ENCODE measurements at regions not wholly inside any gene's neighbourhood (a gene's known extent, or its start where the extent isn't known, plus 50 kb on each side); places are given as distances from the start of the nearest gene placed in this dataset.

DNA sequence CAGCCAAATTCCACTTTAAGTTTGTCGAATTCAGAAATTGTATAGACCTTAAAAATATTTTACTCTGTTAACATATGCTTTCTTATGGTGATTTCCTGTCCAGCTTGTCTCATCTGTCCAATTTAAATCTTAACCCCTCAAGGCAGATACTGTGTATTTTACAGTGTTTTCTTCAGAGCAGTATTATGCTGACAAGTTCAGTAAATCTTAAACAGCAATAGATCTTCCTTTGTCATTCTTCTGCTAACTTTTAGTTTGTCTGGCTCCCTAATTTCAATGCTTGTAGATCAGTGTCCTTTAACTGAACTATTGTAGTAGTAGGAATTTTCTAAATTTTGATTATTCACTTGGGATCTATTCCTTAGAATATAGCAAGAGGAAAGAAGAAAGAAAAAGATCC lies 52.8 kb upstream of the MEIS1 start:
- DNase-seq, result no peak

DNA sequence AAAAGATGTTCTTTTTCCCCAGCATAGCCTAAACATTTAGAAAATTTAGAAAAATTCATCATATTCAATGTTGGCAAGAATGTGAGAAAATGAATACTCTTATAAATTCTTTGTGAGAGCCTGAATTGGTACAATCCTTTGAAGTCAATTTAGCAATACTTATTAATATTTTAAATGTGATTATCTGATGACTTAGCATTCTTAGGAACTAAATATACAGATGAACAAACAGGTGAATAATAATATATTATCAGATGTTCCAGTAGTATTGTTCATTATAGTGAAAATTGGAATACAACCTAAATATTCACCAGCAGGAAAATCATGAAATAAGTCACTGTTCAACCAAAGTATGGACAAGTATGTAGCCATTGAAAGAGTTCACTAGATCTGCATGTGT lies 55.5 kb upstream of the MEIS1 start:
- no peak for DNase-seq

DNA sequence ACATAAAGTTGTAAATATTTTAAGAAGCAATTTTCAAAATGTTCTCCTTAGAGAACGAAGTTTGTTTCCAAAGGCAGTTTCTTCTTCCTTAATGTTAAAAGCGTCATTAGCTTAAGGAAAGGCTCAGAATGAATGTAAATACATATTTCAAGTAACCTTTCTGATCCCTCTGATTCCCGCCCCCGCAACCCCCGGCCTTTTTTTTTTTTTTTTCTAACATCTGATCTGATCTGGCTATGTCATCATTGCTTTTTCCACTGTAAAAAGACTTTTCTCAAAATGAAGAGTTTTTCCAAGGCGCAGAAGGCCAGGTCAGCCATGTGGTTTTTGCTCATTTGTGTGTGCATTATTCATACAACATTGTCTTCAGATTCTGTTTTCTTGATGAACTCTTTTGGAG lies 57.1 kb upstream of the MEIS1 start:
- no peak for DNase-seq

DNA sequence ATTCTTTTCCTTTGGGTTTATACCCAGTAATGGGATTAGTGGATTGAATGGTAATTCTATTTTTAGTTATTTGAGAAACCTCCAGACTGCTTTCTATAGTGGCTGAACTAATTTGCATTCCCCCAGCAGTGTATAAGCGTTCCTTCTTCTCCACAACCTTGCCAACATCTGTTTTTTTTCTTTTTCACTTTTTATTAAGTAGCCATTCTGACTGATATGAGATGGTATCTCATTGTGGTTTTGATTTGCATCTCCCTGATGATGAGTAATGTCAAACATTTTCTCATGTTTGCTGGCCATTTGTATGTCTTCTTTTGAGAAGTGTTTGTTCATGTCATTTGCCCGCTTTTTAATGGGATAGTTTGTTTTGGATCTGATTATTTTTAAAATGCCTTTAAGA lies 64.1 kb upstream of the MEIS1 start:
- DNase-seq, result no peak

DNA sequence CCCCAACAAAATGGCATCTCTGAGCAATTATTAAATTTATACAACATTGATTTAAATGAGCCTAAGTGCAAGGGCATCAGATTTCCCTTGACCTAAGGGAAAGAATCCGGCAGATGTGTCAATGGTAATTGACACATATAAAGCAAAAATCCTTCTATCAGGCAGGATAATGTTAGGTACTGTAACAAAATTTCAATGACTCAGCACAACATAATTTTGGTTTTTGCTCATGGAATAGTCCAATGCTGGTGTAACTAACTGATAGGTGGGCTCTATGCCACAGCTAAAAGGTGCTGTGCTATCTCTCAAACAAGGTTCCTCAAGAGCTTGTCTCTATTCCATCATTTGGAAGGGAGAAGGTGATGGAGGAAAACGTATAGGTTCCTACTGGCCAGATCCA lies 68.3 kb upstream of the MEIS1 start:
- no peak for DNase-seq

DNA sequence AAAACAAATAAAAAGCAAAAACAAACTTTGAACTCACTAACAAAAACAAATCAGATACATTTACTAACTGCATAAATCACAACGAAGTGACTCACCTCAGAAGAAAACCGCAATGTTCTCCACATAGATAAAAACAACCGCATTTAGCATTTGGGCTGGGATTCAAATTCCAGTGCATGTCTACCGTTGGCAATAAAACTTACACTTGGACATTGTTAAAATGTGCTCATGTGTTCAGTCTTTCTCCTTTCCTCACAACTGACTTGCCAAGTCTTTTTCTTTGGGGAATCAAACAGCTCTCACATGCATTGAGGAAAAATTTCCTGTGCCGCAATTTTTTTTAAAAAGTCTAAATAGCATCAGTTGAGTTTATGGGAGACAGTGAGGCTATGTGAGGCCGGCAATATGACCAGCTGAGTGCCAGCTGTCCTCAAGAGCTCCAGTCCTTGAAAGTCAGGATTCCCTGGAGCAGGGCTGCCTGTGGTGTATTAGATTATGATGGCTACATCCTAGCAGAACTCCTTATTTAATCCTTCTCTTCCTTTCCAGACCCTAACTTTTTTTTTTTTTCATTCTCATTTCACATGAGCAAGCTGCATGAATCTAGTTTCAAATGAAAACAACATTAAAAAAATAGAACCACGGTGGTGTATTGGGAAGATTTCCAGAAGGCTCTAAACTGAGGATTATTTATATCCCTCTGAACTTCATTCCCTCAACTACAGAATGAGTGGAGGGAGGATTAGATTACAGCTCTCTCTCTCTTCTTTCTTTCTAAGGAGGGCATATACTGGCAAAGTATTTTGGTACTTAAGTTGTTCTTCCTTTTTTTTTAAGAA lies 70.2 kb upstream of the MEIS1 start:
- no peak for DNase-seq

DNA sequence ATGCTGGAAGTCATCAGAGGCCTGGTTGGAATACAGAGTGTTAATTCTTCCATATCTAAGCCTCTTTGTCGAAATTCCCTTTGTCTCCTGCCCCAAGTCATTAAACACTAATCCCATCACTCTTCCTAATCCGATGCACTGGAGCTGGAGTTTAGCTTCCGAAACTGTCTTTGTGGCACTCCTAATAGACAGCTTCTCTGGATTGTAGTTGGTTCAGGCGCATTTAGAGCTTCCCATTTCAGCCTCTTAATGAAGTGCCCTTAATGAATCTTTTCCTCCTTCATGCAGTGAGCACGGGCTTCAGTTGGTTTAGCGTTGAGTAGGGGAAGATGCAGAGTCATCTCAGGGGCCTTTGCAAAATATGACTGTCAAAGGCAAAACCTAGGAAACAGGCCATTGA lies 72.2 kb upstream of the MEIS1 start:
- no peak for DNase-seq

DNA sequence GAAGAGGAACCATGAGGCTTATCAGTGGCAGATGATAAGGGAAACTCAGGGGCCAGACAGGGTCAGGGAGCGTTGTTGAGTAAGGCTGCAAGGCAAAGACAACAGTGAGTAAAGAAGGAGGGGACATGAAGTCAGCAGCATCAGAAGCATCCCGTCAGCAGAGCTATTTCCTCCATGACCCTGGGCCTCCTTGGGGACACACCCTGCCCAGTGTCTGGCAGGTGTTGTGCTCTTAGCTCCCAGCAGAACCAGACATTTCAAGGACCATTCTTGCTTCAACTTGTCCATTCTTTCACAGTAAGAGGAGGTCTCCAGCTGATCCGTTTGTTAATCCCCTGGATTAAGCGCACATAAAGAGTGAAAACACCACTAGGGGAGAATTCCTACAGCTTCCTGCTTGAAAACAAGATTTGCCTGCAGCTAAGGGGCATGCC lies 88.7 kb upstream of the MEIS1 start:
- DNase-seq, result no peak

DNA sequence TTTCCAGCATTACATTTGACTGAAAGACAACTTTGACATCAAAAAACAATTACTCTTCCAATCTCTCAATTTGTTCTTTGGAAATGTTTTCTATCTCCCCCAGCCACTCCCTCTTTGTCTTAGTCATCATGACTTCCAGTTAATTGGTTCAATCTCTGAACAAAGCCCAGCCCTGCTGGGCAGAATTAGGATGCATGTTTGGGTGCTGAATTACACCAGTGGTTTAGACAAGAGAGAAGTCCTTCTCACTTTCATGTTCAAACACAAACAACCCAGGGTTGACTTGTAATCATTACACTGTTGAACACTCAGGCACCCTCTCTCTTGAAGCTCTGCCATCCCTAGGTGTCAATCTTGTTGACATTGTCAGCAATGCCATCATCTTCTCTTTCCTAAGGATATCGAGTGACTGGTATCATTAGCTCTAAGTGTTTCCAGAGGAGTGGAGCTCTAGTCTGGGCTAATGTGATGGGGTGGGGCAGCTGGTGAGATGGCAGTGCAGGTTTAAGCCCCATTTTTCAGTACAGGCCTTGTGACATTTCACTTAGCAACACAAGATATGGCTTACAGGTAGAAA lies 90.8 kb upstream of the MEIS1 start:
- no peak for DNase-seq

DNA sequence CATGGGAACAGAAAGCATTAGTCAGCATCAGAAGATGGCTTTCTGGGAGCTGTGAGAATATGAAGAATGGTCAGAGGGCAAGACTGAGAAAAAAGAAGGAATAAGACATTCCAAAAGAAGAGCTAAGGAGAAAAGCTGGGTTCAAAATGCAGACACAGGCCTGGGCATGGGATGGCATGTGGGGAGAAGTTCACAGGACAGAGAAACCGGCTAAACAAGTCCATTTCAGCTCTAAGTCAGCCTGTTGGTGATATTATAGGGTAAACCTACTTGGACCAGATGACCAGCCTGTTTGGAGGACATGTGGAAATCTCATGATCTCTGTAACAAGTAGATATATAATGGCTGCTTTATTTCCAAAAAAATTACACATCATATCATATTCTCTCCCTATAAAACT lies 91.7 kb upstream of the MEIS1 start:
- no peak for DNase-seq

DNA sequence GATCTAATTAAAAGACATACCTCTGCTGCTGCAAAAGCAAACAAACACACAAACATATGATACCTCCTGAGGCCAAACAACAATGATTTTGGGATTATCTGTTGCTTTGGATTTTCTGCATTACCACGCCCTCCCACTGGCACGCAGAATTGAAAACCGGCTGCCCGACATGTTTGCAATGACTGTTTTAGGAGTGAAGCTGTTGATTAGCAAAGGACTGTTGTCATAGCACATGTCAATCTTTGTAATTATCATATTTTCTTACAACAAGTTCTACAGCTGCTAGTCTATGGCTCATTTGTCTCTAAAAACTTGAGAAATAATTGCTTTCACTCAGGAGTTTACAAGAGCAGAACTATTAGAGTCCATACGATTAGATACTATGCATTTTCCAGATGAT lies 94.4 kb upstream of the MEIS1 start:
- no peak for DNase-seq

DNA sequence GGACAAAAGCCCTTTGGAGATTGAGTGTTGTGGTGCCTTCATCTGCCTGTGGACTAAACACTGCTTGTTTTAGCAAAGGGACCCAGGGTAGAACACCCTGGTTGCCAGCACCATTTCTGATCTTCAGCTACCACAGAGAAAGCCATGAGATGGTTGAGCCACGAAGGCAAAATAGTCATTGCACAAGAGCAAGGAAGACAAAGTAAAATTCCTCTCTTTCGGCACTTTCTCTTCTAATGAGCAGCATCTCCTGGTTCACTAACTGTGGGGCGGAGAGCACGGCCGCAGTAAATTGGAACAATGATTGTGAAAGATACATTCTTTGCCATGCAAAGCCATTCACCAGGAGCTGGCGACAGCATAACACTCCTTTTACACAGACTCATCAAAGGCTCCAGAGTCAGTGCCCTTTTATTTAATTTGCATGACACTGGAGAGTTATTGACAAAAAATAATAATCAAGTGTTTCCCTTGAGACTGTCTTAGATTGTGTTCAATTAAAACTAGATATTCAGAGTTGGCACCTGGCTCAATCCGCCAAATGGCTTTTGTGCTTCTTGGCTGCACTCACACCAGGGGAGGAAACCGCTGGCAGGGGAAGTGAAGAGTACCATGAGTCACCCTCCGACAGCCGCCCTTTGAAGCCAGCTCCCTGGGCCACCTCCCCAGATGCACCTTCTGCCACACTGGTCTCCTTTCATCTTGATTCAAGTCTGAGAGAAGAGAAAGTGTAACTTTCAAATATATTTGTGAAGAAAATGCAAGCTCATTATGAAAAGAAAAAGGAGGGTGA lies 100.5 kb upstream of the MEIS1 start:
- DNase-seq, result no peak

DNA sequence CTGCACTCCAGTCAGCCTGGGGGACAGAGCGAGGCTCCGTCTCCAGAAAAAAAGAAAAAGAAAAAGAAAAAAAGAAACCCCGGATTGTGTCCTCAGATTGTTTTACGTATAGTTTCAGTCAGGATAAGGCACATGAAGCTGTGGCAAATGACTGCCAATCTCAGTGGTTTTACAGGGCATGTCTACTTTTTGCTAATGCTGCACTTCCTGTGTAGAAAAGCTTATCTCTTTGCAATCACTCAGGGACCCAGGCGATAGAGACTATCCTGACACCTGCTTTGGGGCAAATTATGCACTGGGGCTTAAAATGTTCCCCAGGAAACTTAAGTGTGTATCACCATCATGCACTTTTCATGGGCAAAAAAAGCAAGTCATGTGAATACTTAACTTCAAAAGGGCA lies 103.7 kb upstream of the MEIS1 start:
- no peak for DNase-seq

DNA sequence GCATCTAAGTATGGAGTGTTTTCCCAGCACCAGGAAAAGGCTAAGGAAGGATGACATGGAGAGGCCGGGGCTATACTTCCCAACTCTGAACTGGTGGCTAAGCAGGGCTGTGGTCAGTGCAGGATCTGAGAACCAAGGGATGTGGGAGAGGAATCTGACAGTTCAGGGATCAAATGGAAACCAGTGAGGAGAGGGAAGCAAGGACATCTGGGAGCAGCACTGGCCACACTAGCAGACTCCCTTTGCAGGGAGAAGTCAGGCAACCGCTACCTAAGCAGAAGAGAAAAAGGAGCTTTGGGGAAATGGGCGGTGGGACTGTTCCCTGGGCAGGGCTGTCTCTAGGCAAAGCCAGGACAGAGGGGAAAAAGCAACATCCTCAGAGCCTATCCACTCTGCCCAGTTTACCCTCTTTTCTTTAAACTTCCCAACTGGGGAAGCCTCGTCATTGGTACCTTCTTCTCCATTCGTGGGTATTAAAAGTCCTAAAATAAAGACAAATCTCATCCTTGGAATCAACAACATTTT lies 105.8 kb upstream of the MEIS1 start:
- no peak for DNase-seq

DNA sequence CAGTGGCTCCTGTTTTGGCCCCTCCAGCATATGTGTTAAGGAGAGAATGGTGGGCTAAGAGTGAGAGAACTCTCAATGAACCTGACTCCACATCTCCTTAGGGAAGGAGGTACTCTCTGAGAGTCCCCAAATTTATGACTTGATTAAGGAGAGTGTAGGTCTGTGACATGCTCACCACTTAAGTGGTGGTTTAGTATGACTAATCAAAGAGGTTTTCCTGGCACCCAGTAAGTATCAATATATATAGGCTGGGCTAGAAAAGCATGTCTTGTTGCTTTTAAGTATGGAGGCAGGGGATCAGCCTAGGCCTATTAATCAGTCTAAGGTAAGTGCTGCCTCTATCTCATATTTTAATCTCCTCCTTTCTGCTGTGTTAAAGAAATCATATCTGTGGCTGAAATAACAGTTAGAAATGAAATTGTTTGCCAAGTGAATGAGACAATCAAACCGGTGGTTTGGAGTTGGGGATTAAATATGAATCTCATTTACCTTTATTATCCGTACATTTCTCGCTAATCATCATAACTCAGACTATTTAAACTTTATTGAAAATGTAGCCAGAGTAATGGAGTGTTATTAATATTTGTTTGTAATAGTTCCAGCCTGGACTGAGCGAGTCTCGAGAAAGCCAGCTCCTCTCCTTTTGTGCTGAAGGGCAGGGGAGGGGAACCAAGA lies 107.7 kb upstream of the MEIS1 start:
- DNase-seq, result no peak

DNA sequence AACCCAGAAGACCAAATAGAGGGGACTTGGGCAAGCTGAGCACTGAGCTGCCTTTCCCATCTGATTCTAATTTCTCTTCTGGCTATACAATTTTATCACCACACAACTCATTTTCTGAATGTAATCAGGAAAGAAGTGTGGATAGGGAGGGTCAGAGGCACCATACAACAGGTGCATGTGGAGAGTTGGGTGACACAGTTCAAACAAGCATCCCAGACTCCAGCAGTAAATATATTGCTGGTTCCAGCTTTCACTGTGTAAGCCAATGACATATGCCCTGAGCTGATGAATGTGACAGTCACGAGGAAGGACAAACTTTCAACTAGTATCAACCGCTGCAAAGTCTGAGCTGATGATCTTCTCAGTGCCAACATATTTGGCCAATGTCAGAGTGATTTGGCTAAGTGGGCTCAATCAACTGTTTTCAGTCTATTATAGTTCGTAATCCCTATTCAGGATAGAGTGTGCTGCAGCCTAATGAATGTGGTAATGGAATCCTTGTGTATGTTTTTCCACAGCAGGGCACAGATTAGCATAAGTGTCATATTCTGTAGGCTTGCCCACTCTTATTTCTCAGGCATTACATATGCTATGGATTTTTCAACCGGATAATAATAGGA lies 109.9 kb upstream of the MEIS1 start:
- no peak for DNase-seq

DNA sequence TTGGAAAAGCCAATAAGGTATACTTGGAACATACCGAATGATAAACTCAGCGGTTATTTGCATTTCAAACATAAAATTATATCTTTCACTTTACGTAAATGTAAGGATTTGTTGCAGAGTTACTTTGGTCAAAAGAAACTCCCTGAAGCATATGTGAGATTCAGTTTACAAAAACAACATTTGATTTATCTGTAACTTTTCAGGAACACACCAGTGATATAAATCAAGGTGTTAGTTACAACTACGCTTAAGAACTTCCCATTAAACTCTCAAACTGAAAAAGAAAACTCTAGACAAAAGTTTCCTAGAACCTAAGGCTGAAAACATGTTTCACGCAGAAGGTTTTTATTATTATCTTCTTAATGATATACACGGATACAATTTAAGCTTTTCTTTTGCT lies 110.6 kb upstream of the MEIS1 start:
- DNase-seq, result no peak

DNA sequence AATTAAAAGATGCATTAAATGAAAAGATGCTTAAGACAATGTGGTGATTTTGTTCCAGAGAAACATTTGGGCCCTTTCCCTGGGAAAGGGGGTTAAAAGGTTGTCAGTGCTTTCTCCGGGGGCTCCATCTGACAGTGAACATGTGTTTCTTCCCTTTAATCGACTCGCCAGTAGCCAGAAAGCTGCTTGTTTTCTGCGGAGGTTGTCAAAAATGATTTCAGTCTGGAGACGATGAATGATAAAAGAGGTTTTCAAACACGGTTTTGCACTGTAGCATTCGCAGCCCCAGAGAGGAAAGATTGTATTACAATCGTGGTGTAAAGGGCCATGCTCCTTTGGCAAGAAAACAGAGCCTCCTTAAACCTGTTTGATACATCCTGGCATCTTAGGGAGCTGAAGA lies 111.5 kb upstream of the MEIS1 start:
- no peak for DNase-seq

DNA sequence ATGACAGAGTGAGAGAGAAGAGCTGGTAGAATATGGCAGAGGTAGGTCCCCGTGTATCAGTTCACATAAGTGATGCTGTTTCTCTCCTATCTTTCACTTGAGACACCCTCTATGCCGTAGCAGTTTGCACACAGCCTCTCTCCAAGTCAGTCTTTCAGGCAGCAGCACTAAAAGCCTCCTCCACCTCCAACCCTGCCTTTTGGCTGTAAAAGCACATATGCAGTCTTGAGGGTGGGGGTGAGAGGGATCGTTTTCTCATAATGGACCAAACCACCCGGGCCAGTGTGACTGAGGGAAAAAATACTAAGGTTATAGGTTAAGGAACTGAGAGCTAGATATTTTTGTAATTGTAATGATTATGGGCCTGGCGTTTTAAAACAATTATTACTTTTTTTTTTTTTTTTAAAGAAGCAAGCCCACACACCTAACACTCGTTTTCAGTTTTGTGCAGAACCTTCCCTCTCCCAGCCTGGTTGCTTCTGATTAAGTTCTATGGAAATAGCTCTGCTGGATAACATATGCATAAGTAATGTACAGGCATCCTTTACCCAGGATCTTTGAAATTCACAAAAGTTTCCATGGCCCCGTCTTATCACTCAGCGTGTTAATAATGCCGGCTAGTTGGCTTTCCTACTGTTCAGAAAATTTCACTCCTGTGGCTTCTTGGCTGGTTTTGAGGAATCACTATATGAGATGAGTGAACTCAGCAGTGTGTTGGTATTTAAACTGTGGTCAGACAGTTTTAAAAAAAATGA lies 112.2 kb upstream of the MEIS1 start:
- DNase-seq, result no peak

DNA sequence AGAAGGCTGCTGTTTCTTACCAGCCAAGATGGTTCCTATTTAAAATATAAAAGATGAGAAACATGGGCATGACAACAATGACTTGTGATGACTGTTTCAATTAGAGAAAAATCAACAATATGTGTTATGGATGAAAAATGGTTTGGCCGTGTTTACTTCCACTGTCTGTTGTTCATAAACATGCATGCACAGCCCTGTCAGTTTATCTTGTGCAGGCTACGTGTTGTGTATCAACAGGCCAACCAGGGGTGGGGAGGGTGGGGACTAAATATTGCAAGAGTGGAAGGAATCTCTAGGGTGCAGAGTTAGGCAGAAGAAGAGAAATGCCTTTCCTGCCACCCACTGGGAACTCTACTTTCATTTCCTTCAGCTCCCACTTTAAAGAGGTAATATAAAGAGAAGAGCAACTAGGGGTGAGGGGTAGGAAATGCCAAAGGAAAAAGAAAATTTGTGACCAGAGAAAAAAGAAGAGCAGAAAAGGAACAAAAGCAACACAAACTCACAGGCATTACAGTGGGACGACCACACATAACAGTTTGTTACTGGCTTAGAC lies 116.8 kb upstream of the MEIS1 start:
- DNase-seq, result no peak

DNA sequence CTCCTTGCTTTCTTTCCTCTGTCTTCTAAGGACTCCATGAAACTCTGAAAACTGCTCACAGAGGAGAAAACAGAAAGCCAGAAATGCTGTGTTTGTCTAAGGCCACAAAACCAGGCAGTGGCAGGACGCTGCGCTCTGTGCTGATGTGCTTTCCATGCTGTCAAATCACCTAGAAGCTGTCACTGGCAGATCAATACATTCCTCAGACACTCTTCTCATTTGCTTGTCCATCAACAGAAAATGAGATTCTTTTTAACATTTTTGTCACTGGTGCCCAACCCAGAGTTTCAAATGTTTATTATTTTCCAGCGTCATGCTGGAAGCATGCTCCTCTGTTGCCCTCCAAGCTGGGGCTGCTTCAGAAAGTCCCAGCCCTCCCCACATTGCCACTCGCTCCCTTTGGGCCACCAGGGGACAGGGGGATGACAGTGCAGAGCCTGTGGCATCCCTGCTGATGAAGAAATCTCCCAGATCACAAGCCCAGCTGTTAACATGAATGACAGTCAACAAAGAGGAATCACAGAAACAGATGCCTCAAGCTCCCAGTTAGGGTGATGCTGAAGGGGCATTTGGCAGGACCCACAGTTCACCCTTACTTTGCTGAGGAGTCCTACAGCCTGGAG lies 117.5 kb upstream of the MEIS1 start:
- DNase-seq, result no peak
